ENCODE measurements at regions not wholly inside any gene's neighbourhood (a gene's known extent, or its start where the extent isn't known, plus 50 kb on each side); places are given as distances from the start of the nearest gene placed in this dataset.

- TF ChIP-seq CTCF (IDR thresholded peaks at IDR 0.05) (no peak), POLR2A (IDR thresholded peaks at IDR 0.05) (no peak)
These were observed 137.8 kb downstream of the LNPK start for GRCh38 chr2:175864137-175864850.
